ENCODE measurements at regions not wholly inside any gene's neighbourhood (a gene's known extent, or its start where the extent isn't known, plus 50 kb on each side); places are given as distances from the start of the nearest gene placed in this dataset.

GRCh38 chr10:64502936-64503335 is 981.7 kb downstream of the REEP3 start:
- no peak for TF ChIP-seq CTCF (IDR thresholded peaks at IDR 0.05)
- TF ChIP-seq POLR2AphosphoS5 (IDR thresholded peaks at IDR 0.05) = no peak
